ENCODE measurements at regions not wholly inside any gene's neighbourhood (a gene's known extent, or its start where the extent isn't known, plus 50 kb on each side); places are given as distances from the start of the nearest gene placed in this dataset.

DNA sequence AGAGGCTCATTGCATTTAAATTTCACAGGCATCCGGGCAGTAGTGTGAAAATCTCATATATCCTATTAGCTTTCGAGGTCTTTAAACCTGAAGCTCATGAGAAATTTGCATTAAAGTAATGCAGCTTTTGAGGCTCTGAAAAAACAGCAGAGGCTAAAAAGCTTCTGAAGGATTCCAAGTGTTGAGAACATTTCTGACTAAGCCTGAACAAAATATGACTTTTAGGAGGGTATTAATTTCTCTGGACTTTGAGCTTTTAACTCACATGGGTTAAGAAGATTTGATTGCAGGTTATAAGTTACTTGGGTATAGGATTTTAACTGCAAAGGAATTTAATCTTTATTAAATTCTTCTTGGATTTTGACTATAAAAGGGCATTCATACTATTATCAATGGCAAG lies 743.9 kb downstream of the TLE1 start (continued):
- TF ChIP-seq ZNF764 (CRISPR knock-in tag; IDR thresholded peaks at IDR 0.05; ENCODE audit: low read depth) (no peak), HIVEP1 (CRISPR knock-in tag; IDR thresholded peaks at IDR 0.05) (no peak), ZBTB49 (CRISPR knock-in tag; IDR thresholded peaks at IDR 0.05; ENCODE audit: borderline replicate concordance) (no peak), RAD21 (CRISPR knock-in tag; conservative IDR thresholded peaks at IDR 0.05 in 1 of 2, IDR thresholded peaks at IDR 0.05 in 1 of 2) (no peak), ATF7 (IDR thresholded peaks at IDR 0.05) (no peak), ZNF3 (CRISPR knock-in tag; IDR thresholded peaks at IDR 0.05) (no peak)
- TF ChIP-seq, protein P1, sequence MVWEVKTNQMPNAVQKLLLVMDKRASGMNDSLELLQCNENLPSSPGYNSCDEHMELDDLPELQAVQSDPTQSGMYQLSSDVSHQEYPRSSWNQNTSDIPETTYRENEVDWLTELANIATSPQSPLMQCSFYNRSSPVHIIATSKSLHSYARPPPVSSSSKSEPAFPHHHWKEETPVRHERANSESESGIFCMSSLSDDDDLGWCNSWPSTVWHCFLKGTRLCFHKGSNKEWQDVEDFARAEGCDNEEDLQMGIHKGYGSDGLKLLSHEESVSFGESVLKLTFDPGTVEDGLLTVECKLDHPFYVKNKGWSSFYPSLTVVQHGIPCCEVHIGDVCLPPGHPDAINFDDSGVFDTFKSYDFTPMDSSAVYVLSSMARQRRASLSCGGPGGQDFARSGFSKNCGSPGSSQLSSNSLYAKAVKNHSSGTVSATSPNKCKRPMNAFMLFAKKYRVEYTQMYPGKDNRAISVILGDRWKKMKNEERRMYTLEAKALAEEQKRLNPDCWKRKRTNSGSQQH (CRISPR knock-in tag; IDR thresholded peaks at IDR 0.05), result no peak

DNA sequence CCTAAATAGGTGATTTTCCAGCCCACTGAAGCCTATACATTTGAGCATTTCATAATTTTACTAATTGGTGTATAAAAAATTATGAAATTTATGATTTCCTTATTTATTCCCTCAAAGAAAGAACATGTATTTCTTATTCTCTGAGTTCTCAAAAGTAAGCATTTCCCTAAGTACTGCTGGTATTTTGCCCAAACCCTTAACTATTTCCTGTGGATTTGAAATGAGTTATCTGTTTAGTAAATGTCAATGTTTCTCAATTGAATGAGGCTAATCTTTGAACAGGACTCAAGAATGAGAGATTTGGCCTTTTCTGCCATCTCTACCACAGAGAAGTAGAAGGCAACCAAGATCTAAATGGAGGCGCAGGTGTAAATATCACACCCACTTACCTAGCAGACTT lies 751.7 kb downstream of the TLE1 start:
- H3K27me3 ChIP-seq (ENCODE audit: control insufficient read depth in 2 of 2, insufficient read depth in 2 of 2, low read length in 2 of 2), result no peaks in the 10 kb centered on the region
- H4K20me1 ChIP-seq (replicated peaks; ENCODE audit: control insufficient read depth, insufficient read depth, low read length), result no peaks in the 10 kb centered on the region
- H3K4me2 ChIP-seq (ENCODE audit: insufficient read depth, low read length), result no peak overlapping the region
- BruUV-seq (replicated peaks), result no TSS peak
- ChIA-PET POLR2A (no interaction called here), CTCF (ENCODE audit: low intra/inter-chr PET ratio) (no interaction called here)
- H3K4me1 ChIP-seq (replicated peaks in 1 of 2; ENCODE audit: control insufficient read depth in 2 of 2, insufficient read depth in 2 of 2, low read length in 2 of 2), result no peaks in the 10 kb centered on the region
- H2AFZ ChIP-seq (ENCODE audit: low read depth, low read length), result no peak overlapping the region
- intact Hi-C loops (cut with micrococcal nuclease), result no loop called here
- H3K27ac ChIP-seq (ENCODE audit: extremely low read depth, low read depth, low read length), result no peak overlapping the region
- no peak for FAIRE-seq
- no peak for DNase-seq (ENCODE audit: extremely low read depth in 1 of 4, low spot score in 3 of 4)
- no peak overlapping the region for H3K9ac ChIP-seq (ENCODE audit: insufficient read depth in 1 of 2, low read depth in 2 of 2, low read length in 2 of 2)
- 0% methylated on average over 1 of the region's 1 CpG for WGBS (ENCODE audit: insufficient coverage, low coverage, missing lambda C conversion rate)
- H3K9me1 ChIP-seq (ENCODE audit: control insufficient read depth, insufficient read depth, low read length), result no peaks in the 10 kb centered on the region
- H3K4me3 ChIP-seq, result no peak overlapping the region
- no peak for TF ChIP-seq SMARCA4 (IDR thresholded peaks at IDR 0.05)
- no peak for TF ChIP-seq ZNF277 (CRISPR knock-in tag; IDR thresholded peaks at IDR 0.05; ENCODE audit: borderline replicate concordance)
- no peak for TF ChIP-seq FOXK1 (CRISPR knock-in tag; IDR thresholded peaks at IDR 0.05; ENCODE audit: borderline replicate concordance)
- no peak for TF ChIP-seq RFX5 (IDR thresholded peaks at IDR 0.05; ENCODE audit: low read depth, low read length)
- no peak for TF ChIP-seq TOE1 (IDR thresholded peaks at IDR 0.05; ENCODE audit: borderline replicate concordance)
- no peak for TF ChIP-seq TOE1 (CRISPR knock-in tag; IDR thresholded peaks at IDR 0.05; ENCODE audit: borderline replicate concordance, low read depth)
- no peak for TF ChIP-seq WHSC1 (IDR thresholded peaks at IDR 0.05; ENCODE audit: low read length)
- TF ChIP-seq TAL1 (IDR thresholded peaks at IDR 0.05), result no peak
- TF ChIP-seq BRD9 (IDR thresholded peaks at IDR 0.05; ENCODE audit: low read depth, partially characterized antibody), result no peak
- no peaks in the 10 kb centered on the region for H3K9me3 ChIP-seq (replicated peaks; ENCODE audit: control insufficient read depth, insufficient read depth, low read depth, low read length)
- no peaks in the 10 kb centered on the region for H3K36me3 ChIP-seq (ENCODE audit: control insufficient read depth, insufficient read depth, low read length)
- in situ Hi-C loops (cut with MboI), result no loop called here
- H3K79me2 ChIP-seq (ENCODE audit: control insufficient read depth, insufficient read depth, low read length), result no peaks in the 10 kb centered on the region
- no peak for ATAC-seq
